ENCODE measurements at regions not wholly inside any gene's neighbourhood (a gene's known extent, or its start where the extent isn't known, plus 50 kb on each side); places are given as distances from the start of the nearest gene placed in this dataset.

DNA sequence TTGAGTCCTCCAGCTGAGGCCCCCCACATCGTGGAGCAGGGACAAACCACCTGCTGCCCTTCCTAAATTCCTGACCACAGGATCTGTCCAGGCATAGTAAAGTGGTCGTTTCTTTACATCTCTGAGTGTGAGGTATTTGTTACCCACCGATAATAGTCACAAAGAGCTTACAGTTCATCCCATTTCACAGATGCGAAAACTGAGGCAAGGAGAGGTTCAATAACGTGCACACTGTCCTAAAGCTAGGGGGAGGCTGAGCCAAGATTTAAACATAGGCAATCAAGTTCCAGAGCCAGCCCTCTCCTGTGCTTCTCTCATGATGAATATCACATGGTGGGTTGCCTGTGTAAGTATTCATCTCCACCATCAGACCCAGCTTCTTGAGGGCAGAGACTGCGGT is 135.4 kb downstream of the CCT6B start:
- no peak overlapping the region for H3K4ac ChIP-seq (ENCODE audit: low read depth, low read length)
- H3K4me3 Mint-ChIP-seq, result no peak overlapping the region
- H2BK120ac ChIP-seq (ENCODE audit: low read depth, low read length, poor library complexity, severe bottlenecking), result no peak overlapping the region
- no peak overlapping the region for H3K23ac ChIP-seq (ENCODE audit: insufficient read length, low read depth, low read length)
- H3K36me3 Mint-ChIP-seq (ENCODE audit: insufficient read depth in 1 of 3, low read depth in 3 of 3), result no peaks in the 10 kb centered on the region
- peaks cover 3% of the 10 kb centered on the region; the same call in 1 of the 2 replicates for H3K4me1 ChIP-seq (ENCODE audit: insufficient read depth, low read length)
- H2AFZ ChIP-seq (ENCODE audit: low read length), result no peak overlapping the region
- no peak overlapping the region for H3K18ac ChIP-seq (ENCODE audit: insufficient read length, low read depth, low read length)
- no peaks in the 10 kb centered on the region for H3K79me2 ChIP-seq (ENCODE audit: insufficient read depth, low read length)
- H3K14ac ChIP-seq (ENCODE audit: insufficient read depth, low read length), result no peak overlapping the region
- H3K9me3 Mint-ChIP-seq, result no peaks in the 10 kb centered on the region
- no peak overlapping the region for H2BK20ac ChIP-seq (ENCODE audit: low read depth, low read length, poor library complexity, severe bottlenecking)
- no peak overlapping the region for H2BK15ac ChIP-seq (ENCODE audit: low read depth, low read length)
- peaks cover 4% of the 10 kb centered on the region; the same call in 1 of the 2 replicates for H3K27me3 ChIP-seq (ENCODE audit: insufficient read depth, low read length)
- no peaks in the 10 kb centered on the region for H3K9me3 ChIP-seq (ENCODE audit: control insufficient read depth, low read depth, low read length)
- H3K23me2 ChIP-seq (ENCODE audit: insufficient read length, low read depth, low read length, poor library complexity, severe bottlenecking), result no peaks in the 10 kb centered on the region
- H3K9ac ChIP-seq (ENCODE audit: extremely low read depth, insufficient read length, low read length), result no peak overlapping the region
- H4K5ac ChIP-seq (ENCODE audit: insufficient read length, low read depth, low read length), result no peak overlapping the region
- no CpG with 5 or more reads among the region's 6 CpGs for WGBS (ENCODE audit: extremely low coverage, insufficient read length, low lambda C conversion rate)
- no peak for DNase-seq
- H2BK5ac ChIP-seq (ENCODE audit: insufficient read length, low read length), result no peak overlapping the region
- H3K4me1 Mint-ChIP-seq, result peaks cover 19 to 25% of the 10 kb centered on the region in 2 experiments
- no peak overlapping the region for H3T11ph ChIP-seq (ENCODE audit: low read length)
- H4K8ac ChIP-seq (replicated peaks; ENCODE audit: insufficient read length, low read depth, low read length), result no peak overlapping the region
- no peaks in the 10 kb centered on the region for H4K20me1 ChIP-seq (ENCODE audit: control insufficient read depth, insufficient read depth, insufficient read length)
- H3K79me1 ChIP-seq (ENCODE audit: insufficient read depth, low read depth, low read length, poor library complexity, severe bottlenecking), result no peaks in the 10 kb centered on the region
- no peak overlapping the region for H4K91ac ChIP-seq (ENCODE audit: insufficient read length, low read depth, low read length)
- no peak overlapping the region for H3K27ac ChIP-seq (ENCODE audit: insufficient read length, low read depth, low read length)
- H3K27ac Mint-ChIP-seq, result no peak overlapping the region
- no peak overlapping the region for H3K56ac ChIP-seq (ENCODE audit: insufficient read length, low read depth, low read length)
- no peak overlapping the region for H2BK12ac ChIP-seq (ENCODE audit: insufficient read length, low read depth, low read length)
- TF ChIP-seq, protein P1, sequence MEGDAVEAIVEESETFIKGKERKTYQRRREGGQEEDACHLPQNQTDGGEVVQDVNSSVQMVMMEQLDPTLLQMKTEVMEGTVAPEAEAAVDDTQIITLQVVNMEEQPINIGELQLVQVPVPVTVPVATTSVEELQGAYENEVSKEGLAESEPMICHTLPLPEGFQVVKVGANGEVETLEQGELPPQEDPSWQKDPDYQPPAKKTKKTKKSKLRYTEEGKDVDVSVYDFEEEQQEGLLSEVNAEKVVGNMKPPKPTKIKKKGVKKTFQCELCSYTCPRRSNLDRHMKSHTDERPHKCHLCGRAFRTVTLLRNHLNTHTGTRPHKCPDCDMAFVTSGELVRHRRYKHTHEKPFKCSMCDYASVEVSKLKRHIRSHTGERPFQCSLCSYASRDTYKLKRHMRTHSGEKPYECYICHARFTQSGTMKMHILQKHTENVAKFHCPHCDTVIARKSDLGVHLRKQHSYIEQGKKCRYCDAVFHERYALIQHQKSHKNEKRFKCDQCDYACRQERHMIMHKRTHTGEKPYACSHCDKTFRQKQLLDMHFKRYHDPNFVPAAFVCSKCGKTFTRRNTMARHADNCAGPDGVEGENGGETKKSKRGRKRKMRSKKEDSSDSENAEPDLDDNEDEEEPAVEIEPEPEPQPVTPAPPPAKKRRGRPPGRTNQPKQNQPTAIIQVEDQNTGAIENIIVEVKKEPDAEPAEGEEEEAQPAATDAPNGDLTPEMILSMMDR (conservative IDR thresholded peaks at IDR 0.05), result no peak
- peaks cover 46% of the 10 kb centered on the region for H3K27me3 Mint-ChIP-seq (ENCODE audit: low read depth)
- no peak overlapping the region for H3K4me2 ChIP-seq (ENCODE audit: insufficient read depth, insufficient read length, low read length)
- no peak overlapping the region for H2AK5ac ChIP-seq (ENCODE audit: insufficient read length, low read length)

Data from H9 (cell line).